Cardiac fibroblast (primary cell): ENCODE measurements at regions not wholly inside any gene's neighbourhood (a gene's known extent, or its start where the extent isn't known, plus 50 kb on each side); places are given as distances from the start of the nearest gene placed in this dataset.
A peak's percentile ranks its signal among the peaks of the same experiment; 100 is the strongest.

ENCODE experiments used
- DNase-seq, 2 donors: peaks; one replicate each; pipeline versions ENCODE4 v3.0.0 to v3.0.0-alpha.2; 2010; ENCODE audit warnings: low read depth in 2 of 2
- H3K4me3 ChIP-seq, 2 donors: replicated peaks in 1 of 2; 1 replicate in 1 of 2; 2 replicates in 1 of 2; pipeline ENCODE4 v1.5.1; 2011; ENCODE audit warnings: low read depth in 2 of 2, low read length in 2 of 2, mild to moderate bottlenecking in 2 of 2, moderate library complexity in 1 of 2
- TF ChIP-seq, protein P1 (sequence below): IDR thresholded peaks from one replicate; pipeline ENCODE4 v1.5.1; 2011; ENCODE audit warnings: low read depth, mild to moderate bottlenecking, low read length, inconsistent platforms

DNA sequence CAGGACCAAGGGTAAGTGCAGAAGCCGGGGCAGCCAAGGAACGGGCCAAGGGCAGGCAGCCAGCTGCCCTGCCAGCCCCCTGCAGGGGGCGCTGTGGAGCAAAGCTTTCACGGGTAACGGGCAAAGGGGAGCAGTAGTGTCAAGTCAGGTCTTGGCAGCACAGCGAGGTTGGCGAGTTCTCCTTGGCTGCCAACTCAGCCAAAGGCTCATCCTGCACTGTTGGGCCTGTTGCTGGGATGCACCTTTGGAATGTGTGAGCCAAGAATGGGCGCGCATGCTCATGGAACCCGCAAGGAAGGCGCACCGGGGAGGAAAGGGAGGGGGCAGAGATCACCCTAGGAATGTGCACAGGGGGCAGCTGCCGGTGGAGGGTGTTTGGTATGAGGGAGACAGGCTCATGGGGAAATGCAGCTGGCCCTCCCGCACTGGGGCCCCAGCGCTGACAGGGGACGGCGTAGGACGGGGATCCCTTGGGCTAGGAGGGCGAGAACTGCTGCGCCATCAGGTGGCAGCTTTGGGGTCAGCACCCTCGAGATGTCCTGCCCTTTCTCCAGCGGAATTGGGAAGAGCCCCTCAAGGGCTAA is 138.0 kb downstream of the ASCL4 start:
- TF ChIP-seq, protein P1, sequence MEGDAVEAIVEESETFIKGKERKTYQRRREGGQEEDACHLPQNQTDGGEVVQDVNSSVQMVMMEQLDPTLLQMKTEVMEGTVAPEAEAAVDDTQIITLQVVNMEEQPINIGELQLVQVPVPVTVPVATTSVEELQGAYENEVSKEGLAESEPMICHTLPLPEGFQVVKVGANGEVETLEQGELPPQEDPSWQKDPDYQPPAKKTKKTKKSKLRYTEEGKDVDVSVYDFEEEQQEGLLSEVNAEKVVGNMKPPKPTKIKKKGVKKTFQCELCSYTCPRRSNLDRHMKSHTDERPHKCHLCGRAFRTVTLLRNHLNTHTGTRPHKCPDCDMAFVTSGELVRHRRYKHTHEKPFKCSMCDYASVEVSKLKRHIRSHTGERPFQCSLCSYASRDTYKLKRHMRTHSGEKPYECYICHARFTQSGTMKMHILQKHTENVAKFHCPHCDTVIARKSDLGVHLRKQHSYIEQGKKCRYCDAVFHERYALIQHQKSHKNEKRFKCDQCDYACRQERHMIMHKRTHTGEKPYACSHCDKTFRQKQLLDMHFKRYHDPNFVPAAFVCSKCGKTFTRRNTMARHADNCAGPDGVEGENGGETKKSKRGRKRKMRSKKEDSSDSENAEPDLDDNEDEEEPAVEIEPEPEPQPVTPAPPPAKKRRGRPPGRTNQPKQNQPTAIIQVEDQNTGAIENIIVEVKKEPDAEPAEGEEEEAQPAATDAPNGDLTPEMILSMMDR = peak; percentile 63
- no peak overlapping the region for H3K4me3 ChIP-seq

GRCh38 chr12:107914460-107914977 is 140.0 kb downstream of the ASCL4 start:
- no peak for DNase-seq
- TF ChIP-seq, protein P1 = no peak
- H3K4me3 ChIP-seq = no peak overlapping the region

More for the DNA sequence above, 138.0 kb downstream of the ASCL4 start:
- DNase-seq = peak; percentile 6 to 8

GRCh38 chr12:107917912-107918800 is 143.7 kb downstream of the ASCL4 start:
- H3K4me3 ChIP-seq = no peak overlapping the region
- TF ChIP-seq, protein P1 = peak; percentile 73
- peak; percentile 19 to 25 for DNase-seq

- TF ChIP-seq, protein P1 = no peak
- no peak overlapping the region for H3K4me3 ChIP-seq
- DNase-seq = no peak
Observed at GRCh38 chr12:107921062-107921461, 146.6 kb downstream of the ASCL4 start.

DNA sequence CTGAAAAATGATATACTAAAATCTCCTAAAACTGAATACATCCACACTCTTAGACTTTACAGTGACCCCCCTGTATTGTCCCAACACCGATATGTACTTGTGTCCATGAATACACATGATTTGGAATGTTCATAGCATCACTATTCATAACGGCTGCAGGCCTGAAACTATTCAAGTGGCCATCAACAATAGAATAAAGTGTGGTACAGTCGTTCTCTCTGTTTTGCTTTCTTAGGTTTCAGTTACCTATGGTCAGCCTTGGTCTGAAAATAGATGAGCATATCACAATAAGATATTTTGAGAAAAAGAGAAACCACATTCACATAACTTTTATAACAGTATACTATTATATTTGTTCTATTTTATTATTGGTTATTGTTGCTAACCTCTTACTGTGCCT is 150.6 kb downstream of the ASCL4 start:
- TF ChIP-seq, protein P1 = no peak

GRCh38 chr12:107929436-107929835 is 154.9 kb downstream of the ASCL4 start:
- TF ChIP-seq, protein P1 = no peak
- DNase-seq = peak; percentile 5 to 14
- H3K4me3 ChIP-seq = no peak overlapping the region

More for the DNA sequence above, 150.6 kb downstream of the ASCL4 start:
- no peak for DNase-seq
- H3K4me3 ChIP-seq = no peak overlapping the region
